Hepatocyte (in vitro differentiated cells): ENCODE measurements at regions not wholly inside any gene's neighbourhood (a gene's known extent, or its start where the extent isn't known, plus 50 kb on each side); places are given as distances from the start of the nearest gene placed in this dataset.

Experiments used
- DNase-seq: peaks from one replicate; pipeline ENCODE4 v3.0.0-alpha.2; 2016; ENCODE audit warnings: low spot score
- H2AFZ ChIP-seq: fragments of 200-600 bp; sonication (generic); 2 replicates; pipeline ENCODE4 v1.6.0; 2016; ENCODE audit warnings: antibody characterized with exemption, mild to moderate bottlenecking
- H3K27ac ChIP-seq: fragments of 200-600 bp; sonication (generic); 2 replicates; pipeline ENCODE4 v1.5.1; 2016; ENCODE audit warnings: mild to moderate bottlenecking
- H3K27me3 ChIP-seq: fragments of 200-600 bp; sonication (generic); 2 replicates; pipeline ENCODE4 v1.6.1; 2016
- H3K36me3 ChIP-seq: fragments of 200-600 bp; sonication (generic); replicated peaks from 2 replicates; pipeline ENCODE4 v1.5.1; 2016; ENCODE audit warnings: low read depth; ENCODE audit not compliant: insufficient read depth
- H3K4me1 ChIP-seq: fragments of 200-600 bp; sonication (generic); 2 replicates; pipeline ENCODE4 v1.5.1; 2016; ENCODE audit warnings: mild to moderate bottlenecking, moderate library complexity; ENCODE audit not compliant: insufficient read depth
- H3K4me2 ChIP-seq: fragments of 200-600 bp; sonication (generic); 2 replicates; pipeline ENCODE4 v1.6.0; 2016
- H3K4me3 ChIP-seq: fragments of 200-600 bp; sonication (generic); 2 replicates; pipeline ENCODE4 v1.5.1; 2016; ENCODE audit warnings: mild to moderate bottlenecking
- H3K79me2 ChIP-seq: fragments of 200-600 bp; sonication (generic); 2 replicates; pipeline ENCODE4 v1.6.0; 2017; ENCODE audit warnings: mild to moderate bottlenecking
- H3K9me2 ChIP-seq: fragments of 200-600 bp; sonication (generic); replicated peaks from 2 replicates; pipeline ENCODE4 v1.6.0; 2017; ENCODE audit warnings: mild to moderate bottlenecking; ENCODE audit not compliant: insufficient read depth
- H3K9me3 ChIP-seq: fragments of 200-600 bp; sonication (generic); 2 replicates; pipeline ENCODE4 v1.5.1; 2016; ENCODE audit warnings: low read depth, mild to moderate bottlenecking
- H4K20me1 ChIP-seq: fragments of 200-600 bp; sonication (generic); 2 replicates; pipeline ENCODE4 v1.6.0; 2016; ENCODE audit warnings: mild to moderate bottlenecking; ENCODE audit not compliant: insufficient read depth, poor library complexity, severe bottlenecking
- EZH2 ChIP-seq: fragments of 200-600 bp; sonication (generic); IDR thresholded peaks from 2 replicates; pipeline ENCODE4 v1.6.1; 2016; ENCODE audit warnings: antibody characterized with exemption, mild to moderate bottlenecking, borderline replicate concordance
- EZH2phosphoT487 ChIP-seq: fragments of 200-600 bp; sonication (generic); IDR thresholded peaks from one replicate; pipeline ENCODE4 v1.6.1; 2018; ENCODE audit warnings: antibody characterized with exemption, mild to moderate bottlenecking, low read depth, moderate library complexity; ENCODE audit not compliant: unreplicated experiment, severe bottlenecking
- WGBS: methylation state at CpG from one replicate; pipeline ENCODE4 v1.1.6; 2016; ENCODE audit warnings: low lambda C conversion rate; ENCODE audit errors: missing lambda C conversion rate; 5-methylcytosine and 5-hydroxymethylcytosine counted together
- TF ChIP-seq, protein P1 (sequence below): fragments of 200-600 bp; sonication (generic); IDR thresholded peaks from 2 replicates; pipeline ENCODE4 v1.5.1; 2016; ENCODE audit warnings: antibody characterized with exemption, mild to moderate bottlenecking; ENCODE audit not compliant: poor library complexity

DNA sequence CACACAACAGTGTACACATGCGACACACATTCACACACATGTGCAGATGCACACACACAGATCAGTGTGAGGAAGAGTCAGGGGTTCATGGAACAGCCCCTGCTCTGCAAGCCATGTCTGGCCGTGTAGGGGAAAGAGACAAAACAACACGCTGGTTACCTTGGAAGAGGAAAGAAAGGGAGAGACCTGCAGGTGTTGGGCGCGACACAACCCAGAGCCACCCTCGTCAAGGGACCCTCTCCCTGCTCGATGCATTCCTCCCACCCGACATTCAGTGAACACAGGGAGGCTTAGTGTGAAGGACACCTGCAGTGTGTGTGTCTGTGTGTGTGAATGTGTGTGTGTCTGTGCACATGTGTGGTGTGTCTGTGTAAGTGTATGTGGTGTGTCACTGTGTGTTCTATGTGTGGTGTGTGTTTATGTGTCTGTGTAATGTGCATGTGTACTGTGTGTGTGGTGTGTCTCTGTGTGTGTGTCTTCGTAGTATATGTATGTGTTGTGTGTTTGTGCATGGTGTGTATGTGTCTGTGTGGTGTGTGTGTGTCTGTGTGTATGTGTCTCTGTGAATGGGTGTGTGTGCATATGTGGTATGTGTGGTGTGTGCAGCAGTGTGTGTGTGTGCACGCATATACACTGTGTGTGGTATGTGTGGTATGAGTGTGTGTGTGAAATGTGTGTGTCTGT, 69.5 kb upstream of the PITRM1 start:
- Histone ChIP-seq H4K20me1 (no peaks in the 10 kb centered on the region), H3K9me2 (no peaks in the 10 kb centered on the region), H3K4me3 (no peak overlapping the region), H3K27me3 (no peaks in the 10 kb centered on the region), H3K36me3 (no peaks in the 10 kb centered on the region), H3K4me2 (no peak overlapping the region), H3K79me2 (no peaks in the 10 kb centered on the region), H2AFZ (no peak overlapping the region), H3K9me3 (no peaks in the 10 kb centered on the region), H3K27ac (no peak overlapping the region), H3K4me1 (no peaks in the 10 kb centered on the region)
- no peak for DNase-seq
- 93% methylated on average over 10 of the region's 10 CpGs for whole genome bisulfite sequencing
- TF ChIP-seq EZH2phosphoT487 (no peak), EZH2 (no peak)
- TF ChIP-seq, protein P1, sequence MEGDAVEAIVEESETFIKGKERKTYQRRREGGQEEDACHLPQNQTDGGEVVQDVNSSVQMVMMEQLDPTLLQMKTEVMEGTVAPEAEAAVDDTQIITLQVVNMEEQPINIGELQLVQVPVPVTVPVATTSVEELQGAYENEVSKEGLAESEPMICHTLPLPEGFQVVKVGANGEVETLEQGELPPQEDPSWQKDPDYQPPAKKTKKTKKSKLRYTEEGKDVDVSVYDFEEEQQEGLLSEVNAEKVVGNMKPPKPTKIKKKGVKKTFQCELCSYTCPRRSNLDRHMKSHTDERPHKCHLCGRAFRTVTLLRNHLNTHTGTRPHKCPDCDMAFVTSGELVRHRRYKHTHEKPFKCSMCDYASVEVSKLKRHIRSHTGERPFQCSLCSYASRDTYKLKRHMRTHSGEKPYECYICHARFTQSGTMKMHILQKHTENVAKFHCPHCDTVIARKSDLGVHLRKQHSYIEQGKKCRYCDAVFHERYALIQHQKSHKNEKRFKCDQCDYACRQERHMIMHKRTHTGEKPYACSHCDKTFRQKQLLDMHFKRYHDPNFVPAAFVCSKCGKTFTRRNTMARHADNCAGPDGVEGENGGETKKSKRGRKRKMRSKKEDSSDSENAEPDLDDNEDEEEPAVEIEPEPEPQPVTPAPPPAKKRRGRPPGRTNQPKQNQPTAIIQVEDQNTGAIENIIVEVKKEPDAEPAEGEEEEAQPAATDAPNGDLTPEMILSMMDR = no peak

DNA sequence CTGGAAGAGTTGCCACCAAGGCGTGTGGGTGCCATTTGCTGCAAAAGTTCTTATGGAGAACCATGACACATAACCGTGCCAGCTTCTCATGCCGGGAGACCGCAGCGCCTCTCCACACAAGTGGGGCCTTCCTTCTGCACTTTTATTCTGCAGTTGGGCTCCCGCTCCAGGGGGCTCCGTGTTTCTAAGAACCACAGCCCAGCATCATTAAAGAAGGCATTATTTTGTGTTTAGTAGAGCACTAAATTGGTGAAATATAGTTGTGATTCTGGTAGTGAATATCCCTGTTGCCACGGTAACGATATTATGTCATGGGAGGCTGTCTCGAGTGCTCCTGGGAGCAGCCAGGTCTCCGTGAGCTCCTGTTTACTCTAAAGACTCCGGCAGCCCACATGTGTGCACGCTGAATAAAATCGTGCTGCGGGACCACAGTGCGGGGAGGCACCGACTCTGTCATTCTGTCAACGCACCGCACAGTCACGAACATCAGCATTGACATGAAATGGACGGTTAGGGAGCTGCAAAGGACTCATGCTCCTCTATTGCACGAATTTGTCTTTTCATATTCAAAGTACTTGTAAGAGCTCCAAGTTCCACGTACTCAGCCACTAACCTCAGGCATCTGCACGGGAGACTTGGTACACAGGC, 68.8 kb upstream of the PITRM1 start:
- 89% methylated on average over 24 of the region's 24 CpGs for WGBS
- H3K4me2 ChIP-seq = no peak overlapping the region
- no peaks in the 10 kb centered on the region for H4K20me1 ChIP-seq
- H3K27ac ChIP-seq = no peak overlapping the region
- H3K9me2 ChIP-seq = no peaks in the 10 kb centered on the region
- no peaks in the 10 kb centered on the region for H3K27me3 ChIP-seq
- H3K9me3 ChIP-seq = no peaks in the 10 kb centered on the region
- DNase-seq = no peak
- H2AFZ ChIP-seq = no peak overlapping the region
- TF ChIP-seq, protein P1 = no peak
- no peak for TF ChIP-seq EZH2phosphoT487
- no peak for TF ChIP-seq EZH2
- H3K4me1 ChIP-seq = no peaks in the 10 kb centered on the region
- no peak overlapping the region for H3K4me3 ChIP-seq
- no peaks in the 10 kb centered on the region for H3K79me2 ChIP-seq
- no peaks in the 10 kb centered on the region for H3K36me3 ChIP-seq

DNA sequence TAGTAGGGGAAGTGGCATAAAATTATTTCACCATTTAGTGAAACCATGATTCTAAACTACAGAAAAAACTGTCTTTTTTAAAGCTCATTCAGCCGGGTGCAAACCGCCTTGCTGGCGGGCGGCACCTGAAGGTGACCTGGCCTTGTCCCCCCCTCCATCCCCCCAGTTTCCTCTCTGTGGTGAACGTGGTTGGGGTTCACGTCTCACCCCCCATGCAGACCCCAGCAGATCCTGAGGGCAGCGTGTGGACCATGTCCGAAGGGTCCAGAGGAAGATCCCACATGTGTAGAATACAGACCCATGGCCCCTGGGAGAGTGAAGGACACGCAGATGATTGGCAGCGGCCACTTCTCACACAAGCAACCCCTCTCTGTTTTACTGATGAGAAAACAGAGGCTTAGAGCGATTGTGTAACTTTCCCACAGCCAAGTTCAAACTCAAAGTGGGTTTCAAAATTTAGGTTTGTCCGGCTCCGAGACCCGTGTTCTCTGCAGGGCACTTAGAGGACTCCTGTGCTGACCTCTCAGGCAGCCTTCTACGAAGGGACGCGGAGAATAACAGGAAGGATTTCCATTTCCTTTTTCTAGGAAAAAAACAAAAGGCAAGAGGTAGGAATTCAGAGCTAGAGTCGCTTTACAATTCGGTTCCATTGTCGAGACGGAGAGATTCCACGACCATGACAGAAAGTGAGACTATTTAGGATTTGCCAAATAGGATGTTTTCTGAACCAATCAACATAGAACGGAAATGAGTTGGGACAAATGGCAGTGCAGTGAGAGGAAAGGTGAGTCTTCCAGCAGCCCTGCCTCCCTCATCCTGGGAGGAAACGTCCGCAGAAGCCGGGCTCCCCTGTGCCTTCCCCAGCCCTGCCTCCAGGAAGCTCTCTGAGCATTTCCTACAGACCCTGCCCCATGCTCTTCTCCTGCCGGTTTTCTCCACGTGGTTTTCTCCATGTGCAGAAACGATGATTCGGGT, 67.6 kb upstream of the PITRM1 start:
- Histone ChIP-seq H3K4me1 (no peaks in the 10 kb centered on the region), H3K4me2 (no peak overlapping the region), H2AFZ (no peak overlapping the region), H3K36me3 (no peaks in the 10 kb centered on the region), H3K27ac (no peak overlapping the region), H3K9me2 (no peaks in the 10 kb centered on the region), H3K4me3 (no peak overlapping the region), H4K20me1 (no peaks in the 10 kb centered on the region), H3K27me3 (no peaks in the 10 kb centered on the region), H3K79me2 (no peaks in the 10 kb centered on the region), H3K9me3 (no peaks in the 10 kb centered on the region)
- TF ChIP-seq EZH2 (no peak), EZH2phosphoT487 (no peak)
- TF ChIP-seq, protein P1 = no peak
- DNase-seq = no peak
- 90% methylated on average over 29 of the region's 30 CpGs for WGBS
